ENCODE measurements at regions not wholly inside any gene's neighbourhood (a gene's known extent, or its start where the extent isn't known, plus 50 kb on each side); places are given as distances from the start of the nearest gene placed in this dataset.

GRCh38 chr12:63298386-63298930, 147.5 kb upstream of the AVPR1A start:
- in situ Hi-C loops (cut with HindIII; ENCODE audit: low sequenced_read_pairs), result no loop called here
- DNase-seq (ENCODE audit: low spot score), result no peak

GRCh38 chr12:63294327-63294632, 143.3 kb upstream of the AVPR1A start:
- no peak for DNase-seq (ENCODE audit: low spot score)
- in situ Hi-C loops (cut with HindIII; ENCODE audit: low sequenced_read_pairs), result no loop called here

- DNase-seq (ENCODE audit: low spot score), result no peak
- in situ Hi-C loops (cut with HindIII; ENCODE audit: low sequenced_read_pairs), result no loop called here
Observed at GRCh38 chr12:63292471-63293221, 141.6 kb upstream of the AVPR1A start.

GRCh38 chr12:63276537-63277365, 125.8 kb upstream of the AVPR1A start:
- peak; percentile 18 for DNase-seq (ENCODE audit: low spot score)
- in situ Hi-C loops (cut with HindIII; ENCODE audit: low sequenced_read_pairs), result no loop called here

- DNase-seq (ENCODE audit: low spot score), result no peak
- in situ Hi-C loops (cut with HindIII; ENCODE audit: low sequenced_read_pairs), result no loop called here
Observed at GRCh38 chr12:63266988-63267387, 116.0 kb upstream of the AVPR1A start.

- in situ Hi-C loops (cut with HindIII; ENCODE audit: low sequenced_read_pairs), result no loop called here
- DNase-seq (ENCODE audit: low spot score), result no peak
Observed at GRCh38 chr12:63264629-63265028, 113.6 kb upstream of the AVPR1A start.

- DNase-seq (ENCODE audit: low spot score), result no peak
- in situ Hi-C loops (cut with HindIII; ENCODE audit: low sequenced_read_pairs), result no loop called here
Observed at GRCh38 chr12:63250486-63250885, 99.5 kb upstream of the AVPR1A start.

GRCh38 chr12:63238892-63239291, 87.9 kb upstream of the AVPR1A start:
- in situ Hi-C loops (cut with HindIII; ENCODE audit: low sequenced_read_pairs), result no loop called here
- no peak for DNase-seq (ENCODE audit: low spot score)

- DNase-seq (ENCODE audit: low spot score), result no peak
- in situ Hi-C loops (cut with HindIII; ENCODE audit: low sequenced_read_pairs), result no loop called here
Observed at GRCh38 chr12:63232896-63233295, 81.9 kb upstream of the AVPR1A start.

- DNase-seq (ENCODE audit: low spot score), result no peak
- in situ Hi-C loops (cut with HindIII; ENCODE audit: low sequenced_read_pairs), result no loop called here
Observed at GRCh38 chr12:63228853-63229252, 77.9 kb upstream of the AVPR1A start.

GRCh38 chr12:63226792-63227463, 75.9 kb upstream of the AVPR1A start:
- DNase-seq (ENCODE audit: low spot score), result no peak
- in situ Hi-C loops (cut with HindIII; ENCODE audit: low sequenced_read_pairs), result no loop called here

GRCh38 chr12:63224396-63224795, 73.4 kb upstream of the AVPR1A start:
- DNase-seq (ENCODE audit: low spot score), result no peak
- in situ Hi-C loops (cut with HindIII; ENCODE audit: low sequenced_read_pairs), result no loop called here

- in situ Hi-C loops (cut with HindIII; ENCODE audit: low sequenced_read_pairs), result no loop called here
- no peak for DNase-seq (ENCODE audit: low spot score)
Observed at GRCh38 chr12:63223128-63223527, 72.1 kb upstream of the AVPR1A start.

GRCh38 chr12:63222582-63222981, 71.6 kb upstream of the AVPR1A start:
- DNase-seq (ENCODE audit: low spot score), result no peak
- in situ Hi-C loops (cut with HindIII; ENCODE audit: low sequenced_read_pairs), result no loop called here

GRCh38 chr12:63220921-63221320, 69.9 kb upstream of the AVPR1A start:
- in situ Hi-C loops (cut with HindIII; ENCODE audit: low sequenced_read_pairs), result no loop called here
- DNase-seq (ENCODE audit: low spot score), result no peak

- DNase-seq (ENCODE audit: low spot score), result no peak
Observed at GRCh38 chr12:63212316-63212715, 61.3 kb upstream of the AVPR1A start.

GRCh38 chr12:63208956-63209355, 58.0 kb upstream of the AVPR1A start:
- in situ Hi-C loops (cut with HindIII; ENCODE audit: low sequenced_read_pairs), result no loop called here
- DNase-seq (ENCODE audit: low spot score), result no peak

More at GRCh38 chr12:63212316-63212715, 61.3 kb upstream of the AVPR1A start:
- in situ Hi-C loops (cut with HindIII; ENCODE audit: low sequenced_read_pairs), result no loop called here

- no peak for DNase-seq (ENCODE audit: low spot score)
- in situ Hi-C loops (cut with HindIII; ENCODE audit: low sequenced_read_pairs), result no loop called here
Observed at GRCh38 chr12:63206909-63207308, 55.9 kb upstream of the AVPR1A start.

GRCh38 chr12:63206494-63206893, 55.5 kb upstream of the AVPR1A start:
- in situ Hi-C loops (cut with HindIII; ENCODE audit: low sequenced_read_pairs), result no loop called here
- no peak for DNase-seq (ENCODE audit: low spot score)

Measured in G401 (cell line).